Astrocyte (in vitro differentiated cells and primary cell): ENCODE measurements at regions not wholly inside any gene's neighbourhood (a gene's known extent, or its start where the extent isn't known, plus 50 kb on each side); places are given as distances from the start of the nearest gene placed in this dataset.

ENCODE experiments used
- DNase-seq: peaks from one replicate; pipeline ENCODE4 v3.0.0-alpha.2; 2010; ENCODE audit warnings: low read depth
- FAIRE-seq: peaks from 2 replicates; lab custom pipeline; 2011; peaks lifted over from hg19 to GRCh38; lab: Jason Lieb, UNC
- H2AFZ ChIP-seq: 2 replicates; pipeline ENCODE4 v1.6.0; 2012; ENCODE audit warnings: low read depth, low read length, inconsistent platforms
- H3K27ac ChIP-seq: 2 replicates; pipeline ENCODE4 v1.5.1; 2011; ENCODE audit warnings: low read depth, low read length, inconsistent platforms
- H3K27me3 ChIP-seq: 2 replicates; pipeline ENCODE4 v1.6.0; 2011; ENCODE audit warnings: low read length, inconsistent platforms; ENCODE audit not compliant: insufficient read depth
- H3K36me3 ChIP-seq: 2 replicates; pipeline ENCODE4 v1.5.1; 2011; ENCODE audit warnings: low read length, inconsistent platforms; ENCODE audit not compliant: insufficient read depth
- H3K4me1 ChIP-seq: 2 replicates; pipeline ENCODE4 v1.5.1; 2011; ENCODE audit warnings: low read length, inconsistent platforms; ENCODE audit not compliant: insufficient read depth
- H3K4me2 ChIP-seq: 2 replicates; pipeline ENCODE4 v1.6.0; 2012; ENCODE audit warnings: low read length, inconsistent platforms
- H3K4me3 ChIP-seq: 2 replicates; pipeline ENCODE4 v1.5.1; 2011; ENCODE audit warnings: low read depth, mild to moderate bottlenecking, low read length, inconsistent platforms; ENCODE audit not compliant: insufficient read depth
- H3K79me2 ChIP-seq: 2 replicates; pipeline ENCODE4 v1.6.0; 2012; ENCODE audit warnings: mild to moderate bottlenecking, low read length, inconsistent platforms; ENCODE audit not compliant: insufficient read depth
- H3K9ac ChIP-seq: 2 replicates; pipeline ENCODE4 v1.6.0; 2012; ENCODE audit warnings: mild to moderate bottlenecking, low read length, inconsistent platforms
- H3K9me3 ChIP-seq: 2 replicates; pipeline ENCODE4 v1.5.1; 2012; ENCODE audit warnings: low read depth, mild to moderate bottlenecking, low read length, inconsistent platforms; ENCODE audit not compliant: insufficient read depth
- H4K20me1 ChIP-seq: 2 replicates; pipeline ENCODE4 v1.6.0; 2012; ENCODE audit warnings: low read length, inconsistent platforms; ENCODE audit not compliant: insufficient read depth
- H3K27ac Mint-ChIP-seq: one replicate; pipeline ENCODE4 v1.8.0; 2021; ENCODE audit warnings: mild to moderate bottlenecking, mixed read lengths; ENCODE audit not compliant: unreplicated experiment
- H3K27me3 Mint-ChIP-seq: one replicate; pipeline ENCODE4 v1.8.0; 2021; ENCODE audit warnings: low read depth, mixed read lengths; ENCODE audit not compliant: unreplicated experiment
- H3K36me3 Mint-ChIP-seq: one replicate; pipeline ENCODE4 v1.8.0; 2021; ENCODE audit warnings: low read depth, mixed read lengths; ENCODE audit not compliant: unreplicated experiment
- H3K4me1 Mint-ChIP-seq: one replicate; pipeline ENCODE4 v1.8.0; 2021; ENCODE audit warnings: low read depth, mixed read lengths; ENCODE audit not compliant: unreplicated experiment
- H3K4me3 Mint-ChIP-seq: one replicate; pipeline ENCODE4 v1.8.0; 2021; ENCODE audit warnings: mild to moderate bottlenecking, moderate library complexity, mixed read lengths; ENCODE audit not compliant: unreplicated experiment
- H3K9me3 Mint-ChIP-seq: one replicate; pipeline ENCODE4 v1.8.0; 2021; ENCODE audit warnings: mild to moderate bottlenecking, mixed read lengths; ENCODE audit not compliant: unreplicated experiment
- CTCF ChIP-seq: IDR thresholded peaks from 2 replicates; pipeline ENCODE4 v1.5.1; 2011; ENCODE audit warnings: low read depth, mild to moderate bottlenecking, inconsistent platforms, low read length, moderate library complexity; ENCODE audit not compliant: insufficient read depth
- EZH2 ChIP-seq: IDR thresholded peaks from 2 replicates; pipeline ENCODE4 v1.6.1; 2012; ENCODE audit warnings: mild to moderate bottlenecking, low read length, inconsistent platforms; ENCODE audit not compliant: insufficient read depth

- Histone ChIP-seq H3K36me3 (no peaks in the 10 kb centered on the region), H3K79me2 (no peaks in the 10 kb centered on the region), H3K4me1 (no peaks in the 10 kb centered on the region), H4K20me1 (no peaks in the 10 kb centered on the region), H3K27me3 (no peaks in the 10 kb centered on the region), H3K4me3 (no peak overlapping the region), H3K4me2 (no peak overlapping the region), H3K9me3 (no peaks in the 10 kb centered on the region), H3K27ac (peak overlapping the region; percentile 36), H2AFZ (no peak overlapping the region), H3K9ac (no peak overlapping the region)
- H3K27me3 Mint-ChIP-seq = no peaks in the 10 kb centered on the region
- peak; percentile 62 for DNase-seq
- peak overlapping the region; percentile 78 for H3K27ac Mint-ChIP-seq
- H3K36me3 Mint-ChIP-seq = no peaks in the 10 kb centered on the region
- no peak for FAIRE-seq
- H3K9me3 Mint-ChIP-seq = no peaks in the 10 kb centered on the region
- no peak overlapping the region for H3K4me3 Mint-ChIP-seq
- peaks cover 3% of the 10 kb centered on the region for H3K4me1 Mint-ChIP-seq
- TF ChIP-seq EZH2 (no peak), CTCF (no peak)
Measured at GRCh38 chr16:64590513-64590912, 531.4 kb downstream of the CDH11 start.

GRCh38 chr16:64589836-64590235 lies 532.0 kb downstream of the CDH11 start:
- no peaks in the 10 kb centered on the region for H4K20me1 ChIP-seq
- no peaks in the 10 kb centered on the region for H3K9me3 ChIP-seq
- H3K36me3 ChIP-seq = no peaks in the 10 kb centered on the region
- Mint-ChIP-seq H3K27me3 (no peaks in the 10 kb centered on the region), H3K4me3 (no peak overlapping the region), H3K27ac (peak overlapping the region; percentile 66), H3K4me1 (peaks cover 3% of the 10 kb centered on the region), H3K9me3 (no peaks in the 10 kb centered on the region), H3K36me3 (no peaks in the 10 kb centered on the region)
- no peaks in the 10 kb centered on the region for H3K79me2 ChIP-seq
- H3K4me3 ChIP-seq = no peak overlapping the region
- no peak overlapping the region for H2AFZ ChIP-seq
- H3K4me2 ChIP-seq = no peak overlapping the region
- no peak for TF ChIP-seq EZH2
- no peak for TF ChIP-seq CTCF
- DNase-seq (peak; percentile 65), FAIRE-seq (peak; percentile 80)
- no peak overlapping the region for H3K9ac ChIP-seq
- H3K27me3 ChIP-seq = no peaks in the 10 kb centered on the region
- peak overlapping the region; percentile 36 for H3K27ac ChIP-seq
- no peaks in the 10 kb centered on the region for H3K4me1 ChIP-seq

- H3K4me3 ChIP-seq = no peak overlapping the region
- TF ChIP-seq CTCF (no peak), EZH2 (no peak)
- H3K9ac ChIP-seq = no peak overlapping the region
- no peaks in the 10 kb centered on the region for H3K79me2 ChIP-seq
- H3K27ac ChIP-seq = no peak overlapping the region
- H3K4me1 Mint-ChIP-seq = peaks cover 6% of the 10 kb centered on the region
- no peak for DNase-seq
- FAIRE-seq = no peak
- H3K4me1 ChIP-seq = no peaks in the 10 kb centered on the region
- no peak overlapping the region for H3K4me3 Mint-ChIP-seq
- H3K27me3 ChIP-seq = no peaks in the 10 kb centered on the region
- H3K27ac Mint-ChIP-seq = no peak overlapping the region
- H3K9me3 Mint-ChIP-seq = no peaks in the 10 kb centered on the region
- no peaks in the 10 kb centered on the region for H3K9me3 ChIP-seq
- H3K36me3 Mint-ChIP-seq = no peaks in the 10 kb centered on the region
- no peaks in the 10 kb centered on the region for H4K20me1 ChIP-seq
- no peaks in the 10 kb centered on the region for H3K36me3 ChIP-seq
- no peaks in the 10 kb centered on the region for H3K27me3 Mint-ChIP-seq
- H3K4me2 ChIP-seq = no peak overlapping the region
- peak overlapping the region; percentile 44 for H2AFZ ChIP-seq
Measured at GRCh38 chr16:64586781-64587180, 535.1 kb downstream of the CDH11 start.
